ENCODE measurements at regions not wholly inside any gene's neighbourhood (a gene's known extent, or its start where the extent isn't known, plus 50 kb on each side); places are given as distances from the start of the nearest gene placed in this dataset.

DNA sequence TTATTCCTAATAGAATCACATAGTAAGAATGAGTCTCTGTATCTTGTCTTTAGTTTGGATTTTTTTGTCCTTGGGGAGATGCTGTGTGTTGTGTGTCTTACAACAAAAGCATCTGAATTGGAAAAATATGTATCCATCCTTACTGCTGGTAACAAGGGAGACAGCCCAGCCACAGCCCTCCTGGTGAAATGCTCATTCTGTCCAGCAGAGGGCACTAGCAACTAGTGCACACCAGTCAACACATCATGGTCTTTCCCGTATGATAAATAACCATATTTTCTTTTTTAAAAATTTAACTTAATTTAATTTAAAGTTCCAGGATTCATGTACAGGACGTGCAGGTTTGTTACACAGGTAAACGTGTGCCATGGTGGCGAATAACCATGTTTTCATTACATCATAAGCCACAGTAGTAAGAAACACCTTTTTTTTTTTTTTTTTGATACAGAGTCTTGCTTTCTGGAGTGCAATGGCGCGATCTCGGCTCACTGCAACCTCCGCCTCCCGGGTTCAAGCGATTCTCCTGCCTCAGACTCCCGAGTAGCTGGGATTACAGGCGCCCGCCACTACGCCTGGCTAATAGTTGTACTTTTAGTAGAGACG, 245.1 kb downstream of the PTBP2 start:
- peak; percentile 49 for DNase-seq

DNA sequence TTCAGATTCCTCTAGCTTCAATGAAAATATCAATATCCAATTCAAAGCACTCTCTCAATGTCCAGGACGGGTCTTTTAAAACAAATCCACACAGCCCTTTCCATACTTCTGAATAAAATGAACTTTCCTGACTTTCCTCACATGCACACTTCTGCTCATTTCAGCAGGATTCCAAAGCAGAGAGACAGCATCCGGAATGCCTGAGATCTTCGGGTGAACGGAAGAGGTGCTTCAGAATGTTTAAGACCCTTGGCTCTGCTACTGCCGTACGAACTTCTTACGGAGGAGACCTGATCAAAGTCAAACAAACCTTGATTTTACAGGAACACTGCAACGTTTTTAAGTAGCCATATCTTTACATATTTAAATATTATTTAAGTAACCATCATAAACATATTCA, 245.7 kb downstream of the PTBP2 start:
- DNase-seq: no peak

DNA sequence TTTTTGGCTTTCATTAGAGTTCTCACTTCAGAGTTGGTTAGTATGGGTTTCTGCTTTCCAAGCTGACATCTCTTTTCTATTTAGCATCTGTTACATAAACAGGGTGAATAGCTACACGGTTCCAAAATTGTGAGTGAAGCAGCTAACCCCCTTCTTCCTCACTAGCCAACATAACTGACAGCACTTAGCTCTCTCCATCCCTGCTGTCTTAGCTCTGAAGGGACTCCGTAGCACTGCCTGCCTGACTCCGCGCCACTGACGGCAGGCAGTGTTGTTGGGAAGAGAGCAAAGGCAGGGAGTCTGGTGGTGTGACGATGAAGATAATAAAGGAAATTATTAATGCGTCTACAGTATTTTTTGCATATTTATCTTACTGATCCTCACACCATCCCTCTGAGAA, 247.0 kb downstream of the PTBP2 start:
- DNase-seq: no peak

DNA sequence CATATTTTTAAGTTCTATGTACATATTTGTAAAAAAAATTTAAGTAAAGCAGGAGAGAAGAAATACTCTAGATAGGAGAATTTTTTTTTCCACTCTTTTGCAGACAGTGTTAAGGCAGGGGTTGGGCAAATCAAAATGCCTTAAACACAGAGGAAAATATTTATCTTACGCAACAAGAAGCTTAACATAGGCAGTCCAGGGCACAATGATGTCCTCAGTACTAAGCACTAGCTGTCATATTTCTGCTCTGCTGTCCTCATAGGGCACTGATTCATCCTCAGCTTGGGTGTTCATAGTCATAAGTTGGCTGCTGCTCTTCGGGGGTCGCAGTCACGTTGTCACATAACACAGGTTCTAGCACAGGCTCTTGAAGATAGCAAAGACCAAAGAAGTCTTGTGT, 247.4 kb downstream of the PTBP2 start:
- no peak for DNase-seq

DNA sequence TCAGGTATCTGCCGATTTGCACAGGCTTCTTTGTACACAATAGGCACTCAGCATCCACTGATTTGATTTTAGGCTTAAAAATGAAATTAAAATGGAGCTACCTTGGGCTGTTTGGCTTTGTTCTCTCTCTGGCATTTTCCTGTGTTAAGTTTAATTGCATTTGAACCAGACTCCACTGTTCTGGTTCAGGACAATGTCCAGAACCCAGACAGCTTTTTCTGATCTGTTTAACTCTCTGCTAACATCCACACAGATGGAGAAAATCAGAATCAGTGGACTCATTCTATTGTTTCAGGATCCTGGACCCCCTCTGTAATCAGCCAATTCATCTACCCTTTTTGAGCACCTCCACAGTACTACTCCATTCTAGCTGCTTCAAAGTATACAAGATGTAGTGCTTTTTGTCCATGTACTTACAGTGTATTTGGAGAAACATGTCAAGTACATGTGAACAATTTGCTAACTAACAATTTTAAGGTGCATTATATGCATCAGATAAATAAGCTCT, 248.1 kb downstream of the PTBP2 start:
- no peak for DNase-seq

DNA sequence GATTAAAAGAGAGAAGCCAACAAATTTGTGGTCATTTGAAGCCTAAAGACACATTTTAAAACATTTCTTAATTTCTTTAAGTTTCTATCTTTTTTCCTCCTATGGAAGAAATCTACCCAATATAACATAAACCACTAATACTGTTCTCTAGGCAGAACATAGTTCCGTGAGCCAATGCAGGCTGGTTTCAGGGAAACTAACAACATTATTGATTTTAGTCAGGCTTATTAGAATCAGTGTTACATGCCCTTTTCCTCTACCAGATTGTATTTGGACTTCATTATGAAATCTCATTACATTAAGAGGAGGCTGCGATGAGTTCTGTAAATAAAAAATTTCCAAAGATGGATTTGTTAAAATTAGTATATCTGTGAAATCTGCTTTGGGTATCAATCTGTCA, 249.9 kb downstream of the PTBP2 start:
- DNase-seq: no peak

DNA sequence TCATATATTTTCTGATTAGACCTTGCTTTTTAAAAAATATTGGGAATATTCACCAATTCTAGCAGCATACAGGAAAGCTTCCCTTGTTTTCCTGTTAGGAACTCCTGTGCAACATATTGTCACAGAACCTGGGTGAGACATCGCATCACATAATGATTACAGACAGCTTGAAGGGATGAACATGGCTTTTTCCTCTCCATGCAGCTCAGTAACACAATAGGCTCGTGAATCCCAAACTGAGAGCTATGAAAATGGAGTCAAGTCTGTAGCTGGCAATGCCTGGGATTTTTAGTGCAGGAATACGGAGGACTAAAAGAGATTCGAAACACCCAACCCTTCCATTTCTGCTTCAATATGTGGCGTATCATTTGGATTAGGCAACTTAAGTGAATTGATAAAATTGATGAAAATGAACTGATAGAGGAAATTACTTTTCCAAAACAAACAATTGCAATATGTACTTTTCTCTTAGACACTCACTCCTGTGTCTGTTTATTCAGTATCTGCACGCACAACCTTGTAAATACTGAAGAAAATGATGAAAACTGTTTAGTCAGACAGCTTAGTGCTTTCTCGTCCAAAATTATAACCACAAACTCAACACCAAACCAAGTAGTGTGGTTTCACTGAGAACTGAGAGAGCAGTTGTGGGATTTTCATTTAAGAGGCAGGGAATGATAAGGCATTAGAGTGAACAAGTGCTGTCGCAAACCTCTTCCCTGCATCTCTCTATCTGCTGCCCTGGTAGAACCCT, 250.4 kb downstream of the PTBP2 start:
- DNase-seq: no peak

DNA sequence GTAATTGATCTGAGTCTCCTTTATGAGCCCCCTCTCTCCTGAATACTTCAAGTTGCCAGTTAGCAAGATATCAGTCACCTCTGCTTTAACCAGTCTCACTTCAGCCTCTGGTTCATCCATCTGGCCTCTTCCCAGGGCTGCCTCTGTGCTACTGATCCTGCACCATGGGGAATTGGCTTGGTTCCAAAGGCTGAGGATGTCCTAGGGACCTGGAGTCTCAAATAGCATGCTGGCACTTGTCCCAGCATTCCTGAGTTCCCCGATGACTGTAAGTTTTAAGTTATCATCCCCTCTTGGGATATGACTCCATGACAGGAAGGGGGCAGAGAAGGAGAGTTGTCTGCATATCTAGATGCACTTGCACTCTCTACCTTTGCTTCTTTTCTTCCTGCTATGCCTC, 252.0 kb downstream of the PTBP2 start:
- no peak for DNase-seq

DNA sequence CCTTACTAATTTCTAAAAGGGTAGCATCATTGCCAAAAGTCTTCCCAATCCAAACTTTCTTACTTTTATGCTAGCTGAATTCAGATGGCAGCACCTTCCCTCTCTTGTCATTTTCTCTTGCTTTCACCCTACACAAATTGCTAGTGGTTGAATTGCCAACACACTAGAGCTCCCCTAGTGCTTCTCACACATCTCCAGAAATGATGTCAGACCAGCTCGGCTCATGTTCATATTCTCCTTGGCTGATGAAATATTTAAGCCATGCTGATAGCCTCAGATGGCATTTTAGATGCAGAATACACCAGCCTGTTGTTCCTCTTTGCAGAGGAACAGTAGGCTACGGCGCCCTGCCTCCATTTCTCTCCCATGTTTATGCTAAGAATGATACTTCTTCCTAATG, 256.9 kb downstream of the PTBP2 start:
- DNase-seq: no peak

DNA sequence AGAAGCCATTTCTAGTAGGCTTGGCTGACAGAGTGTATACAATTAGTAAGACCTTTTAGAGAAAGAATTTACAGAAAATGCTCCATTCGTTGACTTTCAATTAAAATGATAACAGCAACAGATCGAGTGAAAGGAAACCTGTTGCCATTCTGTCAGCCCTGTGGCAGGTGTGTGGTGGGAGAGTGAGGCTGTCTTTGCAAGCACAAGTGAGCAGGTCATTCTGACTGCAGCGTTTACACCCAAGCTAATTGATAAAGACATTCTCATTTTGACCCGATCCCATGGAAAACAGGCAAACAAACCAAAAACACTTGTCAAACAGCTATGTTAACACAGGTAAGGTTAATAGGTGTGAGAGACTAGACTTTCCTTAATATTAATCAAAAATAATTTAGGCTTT, 257.3 kb downstream of the PTBP2 start:
- no peak for DNase-seq

DNA sequence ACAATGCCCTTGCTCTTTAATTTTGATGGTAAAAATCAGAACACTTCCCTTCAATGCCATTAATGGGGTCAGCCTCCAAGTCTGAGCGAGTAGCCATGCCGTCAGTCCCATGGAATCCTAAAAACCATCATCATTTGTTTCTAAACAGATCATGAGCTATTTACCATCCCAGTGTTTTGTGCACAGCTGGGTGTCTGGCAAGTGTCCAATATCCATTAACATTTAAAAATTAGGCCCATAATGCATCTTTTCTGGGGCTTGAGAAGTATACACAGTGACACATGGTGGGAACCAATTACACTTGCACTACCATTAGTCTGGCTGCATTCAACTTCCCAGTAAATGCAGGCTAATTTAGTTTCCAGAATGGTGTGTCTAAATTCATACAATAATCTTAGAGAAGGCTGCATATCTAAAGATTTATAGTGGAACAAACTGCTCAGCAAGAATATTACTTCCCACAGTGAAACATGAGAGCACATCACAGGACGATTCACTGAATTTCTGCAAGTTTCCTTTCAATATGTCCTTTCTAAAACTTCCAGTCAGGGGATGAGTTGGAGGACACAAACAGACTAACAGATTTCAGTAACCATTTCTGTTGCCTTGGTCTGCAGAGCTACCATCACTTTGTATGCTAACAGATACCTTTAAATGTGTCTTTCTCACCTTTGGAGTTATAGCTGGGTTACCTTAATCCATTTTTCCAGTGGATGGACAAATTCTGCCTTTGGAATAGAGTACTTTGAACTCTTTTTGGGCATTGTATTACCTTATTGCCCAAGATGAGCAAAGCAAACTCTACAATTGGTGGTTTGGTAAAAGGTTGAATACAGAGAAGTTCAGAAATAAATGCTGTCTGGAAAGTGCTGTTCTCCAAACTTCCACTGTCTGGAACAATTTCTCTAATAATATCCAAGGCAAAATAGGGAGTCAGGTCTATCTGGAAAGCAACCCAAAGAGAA, 258.0 kb downstream of the PTBP2 start:
- DNase-seq: no peak

DNA sequence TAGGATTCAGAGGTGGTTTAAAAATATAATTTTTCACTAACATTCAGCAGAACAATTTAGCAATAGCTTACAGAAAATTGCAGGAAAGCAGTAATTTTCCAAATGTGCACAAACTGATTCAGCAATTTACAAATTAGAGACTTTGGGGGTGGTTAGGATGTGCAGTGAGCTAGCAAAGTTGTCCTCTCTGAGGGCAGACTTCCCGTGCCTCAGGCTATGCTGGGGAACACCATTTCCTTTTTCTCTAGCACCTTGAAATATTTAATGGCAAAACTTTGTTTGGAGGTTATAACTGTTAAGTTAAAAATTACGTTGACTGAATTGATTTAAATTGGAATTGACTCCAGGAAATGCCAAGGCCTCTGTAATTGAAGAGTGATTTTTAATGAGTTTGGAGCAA, 258.9 kb downstream of the PTBP2 start:
- no peak for DNase-seq

DNA sequence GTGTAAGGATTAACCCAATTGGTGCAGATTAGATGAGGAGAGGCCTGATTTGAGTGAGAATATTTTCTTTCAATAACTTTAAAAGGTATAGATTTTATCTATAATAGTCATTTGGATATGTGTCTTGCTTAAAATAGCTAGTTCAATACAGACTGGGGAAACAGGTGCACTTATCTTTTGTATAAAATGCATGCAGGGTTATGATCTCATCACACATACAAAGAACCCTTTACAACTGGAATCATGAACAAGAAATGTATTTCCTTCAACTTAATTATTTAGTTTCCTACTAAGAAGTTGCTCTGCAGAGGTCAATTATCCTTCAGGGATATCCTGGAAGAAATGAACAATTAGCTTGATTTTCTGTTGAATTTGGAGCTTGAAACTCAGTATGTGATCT, 259.6 kb downstream of the PTBP2 start:
- no peak for DNase-seq

DNA sequence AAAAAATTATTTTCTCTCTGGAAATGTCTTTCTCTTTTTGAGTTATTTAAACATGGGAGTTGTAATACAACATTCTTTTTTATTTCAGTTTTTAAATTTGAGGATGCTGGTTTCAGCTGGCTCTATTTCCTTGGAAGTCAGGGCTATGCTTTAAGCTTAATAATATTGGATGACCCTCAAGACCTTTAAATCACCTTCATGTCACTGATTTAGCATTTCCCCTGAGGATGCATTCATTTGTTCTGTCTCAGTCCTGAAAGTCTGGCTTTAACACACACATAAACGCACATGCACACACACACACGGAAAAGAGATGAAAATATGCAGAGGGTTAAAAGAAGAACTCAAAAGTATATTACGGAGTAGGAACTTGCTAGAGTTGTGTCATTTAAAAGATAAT, 260.5 kb downstream of the PTBP2 start:
- no peak for DNase-seq

DNA sequence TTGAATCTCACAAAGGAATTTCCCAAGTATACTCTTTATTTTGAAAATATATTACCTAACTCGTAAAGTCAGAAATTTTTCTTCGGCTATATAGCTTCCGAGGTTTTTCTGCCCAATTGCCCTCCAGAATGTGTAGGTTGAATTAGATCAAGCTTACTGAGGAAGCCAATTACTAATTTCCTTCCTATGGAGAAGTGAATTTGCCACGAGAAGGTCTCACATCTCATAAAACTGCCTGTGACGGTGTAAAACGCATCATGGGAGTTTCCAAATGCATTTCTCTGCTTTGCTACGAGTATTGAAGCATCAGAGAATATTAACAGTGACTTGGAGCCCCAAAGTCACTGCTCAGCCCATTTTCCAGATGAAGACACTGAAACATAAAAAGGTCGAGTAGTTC, 262.3 kb downstream of the PTBP2 start:
- DNase-seq: no peak

DNA sequence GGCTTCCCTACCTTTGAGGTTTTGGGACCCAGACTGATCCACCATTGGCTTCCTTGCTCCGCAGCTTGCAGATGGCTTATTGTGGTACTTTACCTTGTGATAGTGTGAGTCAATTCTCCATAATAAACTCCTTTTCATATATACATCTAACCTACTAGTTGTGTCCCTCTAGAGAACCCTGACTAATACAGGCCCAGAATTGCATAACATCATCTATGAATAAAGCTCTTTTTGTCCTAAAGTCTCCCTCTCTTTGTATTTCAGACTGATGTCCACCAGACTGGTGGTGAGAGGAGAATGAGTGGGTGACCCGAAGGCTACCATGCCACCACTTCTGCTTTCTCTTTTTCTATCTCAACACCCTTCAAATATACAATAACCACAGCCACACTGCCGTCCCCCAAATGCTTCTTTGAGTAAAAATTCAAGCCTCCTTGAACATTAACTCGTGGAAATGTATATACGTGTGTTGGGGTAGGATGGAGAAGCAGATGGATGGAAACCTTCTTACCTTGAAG, 265.7 kb downstream of the PTBP2 start:
- DNase-seq: no peak

DNA sequence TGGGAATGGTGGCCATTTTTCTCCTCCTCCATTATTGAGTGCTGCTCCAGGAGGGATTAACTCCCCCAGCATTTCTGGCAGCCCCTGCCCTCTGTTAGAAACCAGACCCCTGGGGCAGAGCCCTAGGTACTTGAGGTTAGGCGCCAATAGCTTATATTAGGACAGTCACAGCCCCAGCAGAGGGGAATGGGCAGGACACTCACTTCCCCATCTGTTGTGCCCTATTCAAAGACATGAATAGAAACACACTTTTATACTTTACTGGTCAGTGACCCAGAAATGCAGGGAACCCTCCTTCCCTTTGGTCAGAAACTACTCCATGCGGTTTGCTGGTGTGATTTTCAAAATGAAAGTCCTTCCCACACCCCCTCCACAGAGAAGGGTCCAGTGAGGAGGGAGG, 267.7 kb downstream of the PTBP2 start:
- no peak for DNase-seq

DNA sequence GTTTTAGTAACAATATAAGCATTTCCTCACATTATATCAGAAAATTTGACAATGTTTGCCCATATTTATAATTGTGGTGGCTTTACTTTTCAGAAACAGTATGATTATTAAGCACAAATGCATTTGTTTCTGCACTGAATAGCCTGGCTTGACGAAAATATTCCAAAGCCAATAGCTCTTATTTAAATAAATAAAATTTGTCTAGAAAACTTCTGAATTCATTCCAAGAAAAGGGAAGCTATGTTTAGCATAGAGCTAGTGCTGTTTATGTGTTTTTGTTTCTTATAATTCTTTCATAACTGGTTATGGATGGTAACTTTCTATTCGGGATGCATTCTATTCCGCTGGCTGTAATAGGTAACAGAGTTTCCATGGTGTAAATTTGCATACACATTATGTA, 268.6 kb downstream of the PTBP2 start:
- DNase-seq: no peak

DNA sequence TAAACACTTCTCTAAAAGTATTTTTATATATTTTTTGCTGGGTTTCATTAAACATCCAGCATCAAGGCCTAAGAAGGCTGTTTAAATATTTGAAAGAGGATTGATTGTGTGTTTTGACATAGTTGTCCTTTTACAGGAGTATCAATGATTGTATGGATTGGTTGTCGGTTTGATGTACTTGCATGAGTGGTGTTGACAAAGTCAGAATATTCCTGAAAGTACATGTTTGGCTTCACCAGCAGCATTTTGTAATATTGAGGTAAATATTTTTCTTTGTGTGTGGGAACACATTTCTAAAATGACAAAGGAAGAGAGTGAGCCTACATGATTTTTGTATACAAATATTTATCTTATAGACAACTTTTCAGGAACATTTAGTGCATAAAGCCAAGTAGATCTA, 269.7 kb downstream of the PTBP2 start:
- no peak for DNase-seq

DNA sequence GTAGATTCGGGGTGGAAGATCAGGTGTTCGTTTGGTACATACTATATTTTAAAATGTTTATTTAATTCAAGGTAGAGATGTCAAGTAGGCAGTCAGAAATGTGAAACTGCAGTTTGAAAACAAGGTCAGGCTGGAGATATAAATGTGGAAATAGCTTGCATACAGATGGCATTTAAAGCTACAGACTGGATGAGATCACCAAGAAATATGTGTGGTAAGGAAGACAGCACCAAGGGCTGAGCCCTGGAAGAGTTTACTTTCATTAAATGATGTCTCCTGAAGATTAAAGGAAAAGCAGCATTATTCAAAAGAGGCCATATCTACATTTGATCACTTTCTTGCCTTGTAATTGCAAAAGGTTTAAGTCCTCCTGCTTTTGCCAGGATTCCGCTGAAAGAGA, 271.3 kb downstream of the PTBP2 start:
- DNase-seq: no peak

DNA sequence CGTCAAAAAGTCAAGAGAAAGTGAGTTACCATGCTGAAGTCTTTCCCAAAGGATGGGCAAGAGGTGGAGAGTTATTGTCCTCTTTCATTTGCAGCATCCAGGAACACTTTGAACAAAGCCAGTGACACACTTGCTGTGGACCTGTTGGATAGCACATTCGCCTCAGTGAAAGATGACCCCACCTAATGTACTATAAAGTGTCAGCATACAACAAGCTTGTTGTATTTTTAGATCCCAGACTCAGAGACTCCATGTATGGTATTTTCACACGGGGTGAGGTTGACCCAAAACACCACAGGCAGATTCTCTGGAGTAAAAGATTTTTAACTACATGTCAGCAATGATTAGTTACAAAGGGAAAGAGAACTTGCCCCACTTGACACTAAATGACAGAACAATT, 273.8 kb downstream of the PTBP2 start:
- no peak for DNase-seq

DNA sequence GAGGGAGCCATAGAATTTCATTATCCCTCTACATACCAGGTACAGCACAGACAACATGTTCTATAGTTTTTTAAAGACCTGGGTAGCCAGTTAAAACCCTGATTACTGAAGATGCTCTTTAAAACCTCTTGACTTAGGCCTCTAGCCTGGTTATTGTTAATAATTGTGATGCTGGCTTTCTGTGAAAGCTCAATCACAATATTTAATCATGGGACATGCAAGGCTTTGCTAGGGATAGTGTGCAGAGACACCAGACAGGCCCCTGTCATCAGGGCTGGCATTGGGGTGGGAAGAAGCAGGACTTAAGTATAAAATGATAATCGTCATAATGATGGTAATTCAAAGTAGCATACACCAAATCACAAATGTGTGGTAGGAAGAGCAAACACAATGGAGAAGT, 274.4 kb downstream of the PTBP2 start:
- DNase-seq: no peak

DNA sequence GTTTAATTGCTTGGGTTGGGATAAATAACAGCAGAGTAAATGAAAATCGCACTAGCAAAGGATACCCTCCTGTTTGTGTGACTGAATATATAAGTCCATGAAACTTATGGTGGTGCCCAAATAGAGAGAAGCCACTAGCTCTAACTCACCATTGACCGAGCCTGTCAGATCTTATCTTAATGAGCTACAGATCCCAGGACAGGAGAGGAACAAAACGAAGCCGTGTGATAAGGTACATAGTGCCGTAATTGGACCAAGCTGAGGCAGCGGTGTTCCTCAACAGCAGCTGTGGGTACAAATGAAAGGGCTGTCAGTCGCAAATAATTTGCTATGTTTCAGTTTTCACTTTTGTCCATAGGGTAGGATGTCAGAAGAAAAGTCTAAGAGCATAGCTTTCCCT, 276.1 kb downstream of the PTBP2 start:
- DNase-seq: no peak

Data from effector CD8-positive, alpha-beta T cell (primary cell).